ENCODE measurements at regions not wholly inside any gene's neighbourhood (a gene's known extent, or its start where the extent isn't known, plus 50 kb on each side); places are given as distances from the start of the nearest gene placed in this dataset.

- no peak for TF ChIP-seq CTCF (IDR thresholded peaks at IDR 0.05; ENCODE audit: insufficient read depth, missing control alignments)
- DNase-seq (ENCODE audit: insufficient read length, low spot score): no peak
- no peak for FAIRE-seq
Measured at GRCh38 chr22:49499433-49500075, 328.1 kb downstream of the BRD1 start.

GRCh38 chr22:49497266-49497665, 330.4 kb downstream of the BRD1 start:
- TF ChIP-seq CTCF (IDR thresholded peaks at IDR 0.05; ENCODE audit: insufficient read depth, missing control alignments): no peak
- DNase-seq (ENCODE audit: insufficient read length, low spot score) (no peak), FAIRE-seq (no peak)

DNA sequence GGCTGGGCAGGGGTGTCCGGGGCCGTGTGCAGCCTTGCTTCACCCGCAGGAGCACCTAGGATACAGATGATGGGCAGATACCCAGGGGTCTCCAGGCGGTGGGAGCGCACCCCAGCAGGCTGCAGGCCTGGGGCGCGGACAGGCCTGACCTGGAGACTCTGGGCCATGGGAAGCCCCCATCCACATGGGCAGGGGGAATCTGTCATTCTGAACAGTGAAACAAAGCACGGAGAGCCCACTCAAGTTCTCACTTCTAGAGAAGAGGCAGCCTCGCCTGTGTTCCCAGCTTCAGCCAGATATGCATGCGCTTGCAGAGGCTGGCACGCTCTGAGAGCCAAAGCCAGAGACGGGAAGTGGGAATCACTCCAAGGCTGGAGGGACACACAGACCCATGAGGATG, 333.1 kb downstream of the BRD1 start:
- DNase-seq (ENCODE audit: insufficient read length, low spot score): no peak
- no peak for TF ChIP-seq CTCF (IDR thresholded peaks at IDR 0.05; ENCODE audit: insufficient read depth, missing control alignments)
- no peak for FAIRE-seq

DNA sequence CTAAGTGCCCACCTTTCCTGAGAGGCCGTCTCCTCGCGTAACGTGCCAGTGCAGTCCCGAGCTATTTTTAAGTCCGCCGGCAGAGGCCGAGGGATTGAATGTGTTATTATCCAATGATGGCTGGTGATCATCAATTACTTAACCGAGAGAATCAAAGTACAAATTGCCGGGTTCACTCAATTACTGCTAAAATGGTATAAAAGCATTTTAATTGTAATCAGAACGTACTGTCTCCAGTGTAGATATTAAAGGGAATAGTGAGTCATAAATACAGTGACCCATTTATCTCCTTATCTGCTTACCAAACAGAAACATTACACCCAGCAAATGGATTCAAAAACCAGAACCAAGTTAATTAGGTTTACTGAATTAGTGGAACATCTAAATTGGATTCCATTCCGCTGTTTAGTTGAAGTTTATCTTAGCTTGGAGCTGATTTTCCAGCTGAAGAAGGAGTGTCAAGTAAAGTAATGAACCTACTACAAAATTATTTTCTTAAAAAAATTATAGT, 334.9 kb downstream of the BRD1 start:
- no peak for TF ChIP-seq CTCF (IDR thresholded peaks at IDR 0.05; ENCODE audit: insufficient read depth, missing control alignments)
- FAIRE-seq (no peak), DNase-seq (ENCODE audit: insufficient read length, low spot score) (no peak)

DNA sequence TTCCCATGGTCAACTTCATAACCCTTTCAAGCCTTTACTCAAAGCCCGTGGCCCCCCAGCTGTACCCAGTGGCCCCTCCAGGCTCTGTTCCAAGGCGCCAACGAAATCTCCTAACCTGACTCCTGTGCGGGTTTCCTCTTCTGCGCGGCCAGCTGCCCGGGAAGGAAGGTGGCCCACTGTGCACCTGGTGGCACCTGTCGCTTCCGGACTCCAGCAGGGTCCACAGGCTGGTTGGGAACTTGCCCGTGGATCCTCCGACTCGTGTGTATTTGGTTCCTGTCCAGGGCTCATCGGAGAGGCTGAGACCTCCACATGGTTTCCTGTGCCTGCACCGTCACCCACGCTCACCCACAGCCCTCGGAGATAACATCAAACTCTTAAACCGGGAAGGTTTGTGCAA, 335.4 kb downstream of the BRD1 start:
- TF ChIP-seq CTCF (IDR thresholded peaks at IDR 0.05; ENCODE audit: insufficient read depth, missing control alignments): no peak
- FAIRE-seq (no peak), DNase-seq (ENCODE audit: insufficient read length, low spot score) (no peak)

DNA sequence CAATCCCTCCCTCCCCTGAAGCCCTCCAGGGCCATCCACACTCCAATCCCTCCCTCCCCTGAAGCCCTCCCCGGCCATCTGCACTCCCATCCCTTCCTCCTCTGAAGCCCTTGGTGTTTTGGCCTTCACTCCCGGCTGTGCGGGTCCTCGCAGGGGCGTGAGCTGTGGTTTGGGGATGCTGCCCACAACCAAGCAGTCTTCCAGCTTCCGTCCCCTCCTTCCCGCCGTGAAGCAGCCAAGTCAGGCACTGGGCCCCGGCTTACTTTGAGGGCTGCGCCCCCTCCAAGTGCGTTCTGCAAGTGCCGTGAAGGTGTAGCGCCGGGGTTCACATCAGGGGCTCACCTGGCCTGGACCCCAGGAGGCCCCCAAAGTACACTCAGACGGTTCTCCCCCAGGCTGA, 335.9 kb downstream of the BRD1 start:
- TF ChIP-seq CTCF (IDR thresholded peaks at IDR 0.05; ENCODE audit: insufficient read depth, missing control alignments): no peak
- no peak for FAIRE-seq
- DNase-seq (ENCODE audit: insufficient read length, low spot score): no peak

GRCh38 chr22:49491221-49491635, 336.4 kb downstream of the BRD1 start:
- DNase-seq (ENCODE audit: insufficient read length, low spot score) (no peak), FAIRE-seq (no peak)
- TF ChIP-seq CTCF (IDR thresholded peaks at IDR 0.05; ENCODE audit: insufficient read depth, missing control alignments): no peak

All from D721Med (cell line).